Iris pigment epithelial cell (primary cell): ENCODE measurements at regions not wholly inside any gene's neighbourhood (a gene's known extent, or its start where the extent isn't known, plus 50 kb on each side); places are given as distances from the start of the nearest gene placed in this dataset.
A peak's percentile ranks its signal among the peaks of the same experiment; 100 is the strongest.

ENCODE experiments used
- DNase-seq: peaks from one replicate; pipeline ENCODE4 v3.0.0-alpha.2; 2011; ENCODE audit warnings: low read depth

DNA sequence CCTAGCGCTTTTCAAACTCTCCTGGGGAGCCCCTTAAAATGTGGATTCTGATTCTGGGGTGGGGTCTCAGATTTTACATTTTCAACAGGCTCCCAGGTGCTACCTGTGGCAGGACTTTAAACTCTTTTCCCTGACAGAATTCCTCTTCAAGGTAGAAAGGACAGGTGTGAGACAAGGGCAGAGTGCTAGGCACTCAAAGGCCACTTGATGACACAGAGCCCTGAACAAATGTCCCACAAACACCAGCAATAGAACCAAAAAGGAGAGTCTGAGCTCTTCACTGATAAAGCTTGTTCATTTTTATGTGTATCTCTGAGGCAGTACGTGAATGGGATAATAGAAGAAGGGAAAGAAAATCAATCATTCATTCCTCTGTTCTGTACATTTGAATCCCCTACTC lies 77.7 kb upstream of the PELI1 start:
- DNase-seq = no peak

DNA sequence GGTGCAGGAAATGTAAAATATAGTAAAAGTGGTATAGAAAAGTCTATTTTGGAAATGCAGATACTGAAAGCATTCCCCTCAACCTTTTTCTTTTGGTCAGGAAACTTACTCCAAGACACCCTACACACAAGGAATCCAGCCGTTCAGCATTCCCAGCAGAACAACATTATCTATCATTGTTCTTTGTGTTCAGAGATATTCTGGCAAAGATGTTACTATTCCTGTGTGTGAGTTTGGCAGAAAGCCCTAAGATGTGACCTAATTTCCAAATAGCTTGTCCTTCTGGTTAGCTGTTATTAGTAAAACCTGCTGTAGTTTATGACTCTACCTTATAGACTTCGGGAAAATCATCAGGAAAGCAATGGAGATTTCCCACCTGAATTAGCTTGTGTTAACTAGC lies 78.1 kb upstream of the PELI1 start:
- peak; percentile 70 for DNase-seq

DNA sequence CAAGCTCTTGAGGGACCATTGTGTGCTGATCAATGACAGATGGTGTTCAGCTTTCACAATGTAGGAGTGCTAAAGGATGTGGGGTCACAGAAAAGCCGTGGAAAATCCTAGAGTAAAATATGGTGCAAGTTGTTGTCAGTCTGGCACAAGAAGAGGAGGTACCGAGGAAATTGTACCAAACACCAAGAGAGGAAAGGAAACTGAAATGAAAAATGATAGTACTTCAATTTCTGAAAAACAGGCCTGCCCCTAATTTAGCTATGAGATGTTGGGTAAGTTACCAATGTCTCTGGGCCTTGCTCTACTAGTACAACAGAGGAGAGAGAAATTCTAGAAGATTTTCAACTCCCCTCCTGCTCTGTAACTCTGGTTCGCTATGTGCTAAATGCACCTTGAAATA lies 78.8 kb upstream of the PELI1 start:
- no peak for DNase-seq

DNA sequence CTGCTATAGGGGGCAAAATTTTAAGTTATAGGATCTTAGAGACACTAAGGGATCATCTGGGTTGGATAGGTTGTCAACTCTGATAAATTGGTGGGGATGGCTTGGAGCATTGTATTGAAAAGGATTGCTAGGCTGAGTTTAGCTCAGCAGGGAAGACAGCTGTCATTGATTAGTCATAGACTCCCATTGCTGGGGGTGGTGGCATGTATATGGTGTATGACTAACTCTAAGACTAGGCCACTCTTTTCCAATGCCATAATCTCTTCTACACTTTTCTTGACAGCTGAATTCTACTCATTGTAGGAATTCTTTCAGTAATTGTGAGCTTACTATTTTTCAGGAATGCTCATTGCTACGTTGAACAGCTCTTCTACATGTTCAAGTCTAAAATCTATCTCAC lies 81.3 kb upstream of the PELI1 start:
- DNase-seq = no peak

DNA sequence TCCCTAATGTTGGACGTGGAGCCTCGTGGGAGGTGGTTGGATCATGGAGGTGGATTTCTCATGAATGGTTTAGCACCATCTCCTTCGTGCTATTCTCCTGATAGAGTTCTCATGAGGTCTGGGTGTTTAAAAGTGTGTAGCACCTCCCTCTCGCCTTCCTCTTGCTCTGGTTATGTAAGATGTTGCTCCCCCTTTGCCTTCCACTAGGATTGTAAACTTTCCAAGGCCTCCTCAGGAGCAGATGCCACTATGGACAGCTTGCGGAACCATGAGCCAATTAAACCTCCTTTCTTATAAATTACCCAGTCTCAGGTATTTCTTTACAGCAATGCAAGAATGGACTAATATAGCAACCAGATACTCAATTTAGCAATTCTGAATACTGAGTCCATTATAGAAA lies 82.4 kb upstream of the PELI1 start:
- DNase-seq = no peak

DNA sequence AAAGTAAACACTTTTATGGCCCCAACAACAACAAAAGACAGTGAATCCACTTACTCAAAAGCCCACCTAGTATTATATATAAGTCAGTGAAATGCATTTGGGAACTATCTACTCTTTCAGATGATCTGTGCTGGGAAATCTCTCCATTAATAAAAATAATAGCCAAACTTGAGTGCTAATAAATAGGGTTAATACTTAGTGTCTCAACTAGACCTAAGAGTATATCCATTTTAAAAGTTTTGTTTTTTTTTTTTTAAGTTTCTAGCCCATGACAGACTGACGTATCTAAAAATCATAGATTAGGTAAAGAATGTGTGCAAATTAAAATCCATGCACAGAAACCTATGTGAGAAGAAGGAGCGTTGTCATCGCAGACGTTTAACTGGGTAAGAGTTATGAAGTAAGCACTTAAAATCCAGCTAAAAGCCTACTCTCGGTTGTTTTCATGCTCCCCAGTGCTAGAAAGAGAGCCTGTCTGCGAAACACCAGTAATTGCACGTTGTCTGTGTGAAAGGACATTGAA lies 83.4 kb upstream of the PELI1 start:
- DNase-seq = no peak

DNA sequence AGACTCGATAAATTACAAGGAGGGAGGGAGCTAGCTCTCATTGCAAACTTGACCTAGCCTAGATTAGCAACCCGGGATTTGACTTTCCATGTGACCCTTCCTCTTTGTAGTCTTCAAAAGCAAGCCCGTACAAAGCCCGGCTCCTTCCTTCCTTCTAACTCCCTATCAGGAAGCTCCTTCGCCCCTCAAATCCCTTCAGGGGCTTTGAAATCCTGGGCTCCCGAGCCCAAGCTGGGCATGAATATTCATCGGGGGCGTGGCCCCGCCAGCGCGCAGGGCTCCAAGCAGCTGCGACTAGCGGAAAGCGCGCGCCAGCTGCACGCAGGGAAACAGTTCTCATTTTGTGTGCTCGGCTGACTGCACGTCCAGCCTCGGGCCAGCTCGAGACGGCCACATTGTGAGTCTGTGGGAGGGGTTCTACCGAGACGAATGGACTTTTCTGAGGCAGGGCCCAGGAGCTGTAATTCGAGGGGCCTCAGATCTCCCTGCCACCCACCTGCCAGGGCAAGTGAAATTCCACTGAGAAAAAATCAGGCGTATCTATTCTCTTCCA lies 84.0 kb upstream of the PELI1 start:
- DNase-seq = peak; percentile 69

DNA sequence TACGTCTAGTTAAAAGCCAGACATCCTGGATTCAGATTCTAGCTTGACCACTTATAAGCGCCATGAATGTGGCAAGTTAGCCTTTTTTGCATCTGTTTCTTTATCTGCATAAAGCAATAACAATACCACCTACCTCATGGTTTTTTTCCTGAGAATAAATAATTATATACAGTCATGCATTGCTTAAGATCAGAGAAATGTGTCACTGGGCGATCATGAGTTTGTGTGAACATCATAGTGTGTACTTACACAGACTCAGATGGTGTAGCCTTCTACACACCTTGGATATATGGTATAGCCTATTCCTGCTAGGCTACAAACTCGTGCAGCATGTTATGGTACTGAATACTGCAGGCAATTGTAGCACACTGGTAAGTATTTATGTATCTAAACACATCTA lies 84.7 kb upstream of the PELI1 start:
- no peak for DNase-seq

DNA sequence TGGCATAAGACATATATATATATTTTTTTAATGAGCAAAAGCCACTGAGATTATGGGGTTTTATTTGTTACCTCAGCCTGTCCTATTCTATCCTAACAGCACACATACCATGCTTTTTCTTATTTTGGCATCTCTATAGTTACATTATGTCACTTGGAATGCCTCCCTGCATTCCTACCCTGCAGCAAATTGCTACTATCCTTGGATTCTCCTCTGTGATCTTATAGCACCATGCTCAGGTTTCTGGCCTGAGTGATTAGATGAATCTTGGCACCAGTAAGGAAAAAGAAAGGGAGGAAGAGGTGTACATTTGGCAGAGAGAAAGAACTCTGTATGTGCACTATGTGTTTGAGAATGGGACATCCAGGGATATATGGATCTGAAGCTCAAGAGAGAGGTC lies 86.3 kb upstream of the PELI1 start:
- DNase-seq = no peak

DNA sequence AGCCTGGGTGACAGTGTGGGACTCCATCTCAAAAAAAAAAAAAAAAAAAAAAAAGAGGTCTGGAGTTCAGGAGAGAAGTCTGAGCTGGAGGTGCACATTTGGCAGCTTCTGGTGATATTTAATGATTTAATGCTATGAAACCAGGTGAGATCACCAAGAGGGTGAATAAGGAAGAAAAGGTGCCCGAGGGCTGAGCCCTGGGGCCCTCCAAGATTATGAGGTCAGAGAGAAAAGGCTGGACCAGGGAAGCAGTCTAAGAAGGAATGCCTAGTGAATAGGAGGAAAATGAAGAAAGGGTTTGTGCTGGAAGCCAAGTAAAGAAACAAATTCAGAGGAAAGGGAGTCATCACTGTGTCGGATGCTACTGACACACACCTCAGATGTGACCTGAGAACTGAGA lies 88.0 kb upstream of the PELI1 start:
- DNase-seq = no peak

DNA sequence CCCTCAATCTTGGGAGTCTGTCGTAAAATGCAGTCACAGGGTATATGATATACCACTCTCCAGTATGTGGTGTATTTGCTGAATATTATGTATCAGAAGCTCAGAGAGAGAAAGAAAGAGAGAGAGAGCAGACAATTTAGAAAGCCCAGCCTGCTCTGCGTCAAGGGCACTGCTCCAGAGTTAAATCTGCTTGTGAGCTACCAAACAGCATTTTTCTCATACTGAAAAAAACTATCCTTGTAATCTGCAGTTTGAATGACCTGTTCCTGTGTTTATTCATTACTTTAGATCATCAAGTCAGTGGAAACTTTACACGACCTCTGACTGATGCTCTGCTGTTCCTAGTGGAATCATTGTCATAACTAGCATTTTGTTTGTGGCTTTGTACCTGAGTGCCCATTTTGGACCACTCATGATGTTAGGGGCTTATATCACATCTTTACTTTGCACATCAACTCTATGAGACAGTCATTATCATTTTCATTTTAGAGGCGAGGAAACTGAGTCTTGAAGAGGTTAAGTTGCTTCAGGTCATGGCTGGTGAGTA lies 89.2 kb upstream of the PELI1 start:
- DNase-seq = no peak

DNA sequence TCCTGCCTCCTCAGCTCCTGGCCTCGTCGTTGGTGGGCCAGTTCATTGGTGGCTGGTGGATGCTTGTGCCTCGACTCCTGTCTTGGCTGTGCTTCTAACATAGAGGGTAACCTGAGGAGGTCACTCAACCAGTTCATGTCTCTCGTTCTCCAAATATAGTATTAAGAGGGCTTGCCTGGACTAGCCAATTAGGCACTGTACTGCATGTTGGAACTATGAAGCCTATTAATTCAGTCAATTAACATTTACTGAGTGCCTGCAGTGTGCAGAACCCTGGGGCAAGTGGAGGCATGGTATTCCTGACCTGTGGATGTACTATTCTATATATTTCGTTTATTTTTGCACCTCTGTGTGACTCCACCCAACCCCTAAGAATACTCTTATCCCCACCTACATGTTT lies 89.9 kb upstream of the PELI1 start:
- no peak for DNase-seq

DNA sequence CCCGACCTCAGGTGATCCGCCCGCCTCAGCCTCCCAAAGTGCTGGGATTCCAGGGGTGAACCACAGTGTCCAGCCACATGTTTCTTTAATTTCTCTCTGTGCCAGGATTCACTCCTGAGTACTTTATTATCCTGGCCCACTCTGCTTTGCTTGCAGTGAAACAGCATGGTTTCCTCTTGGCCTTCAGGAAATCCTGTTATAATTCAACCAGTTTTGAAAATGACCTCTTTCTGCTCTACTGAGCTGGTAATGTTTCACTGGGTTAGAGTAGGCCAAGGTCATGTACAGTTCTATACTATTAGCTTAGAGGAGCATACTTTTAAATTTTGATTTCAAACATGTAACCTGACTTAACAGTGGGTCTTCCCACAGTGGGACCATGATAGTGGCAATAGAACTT lies 90.6 kb upstream of the PELI1 start:
- no peak for DNase-seq

DNA sequence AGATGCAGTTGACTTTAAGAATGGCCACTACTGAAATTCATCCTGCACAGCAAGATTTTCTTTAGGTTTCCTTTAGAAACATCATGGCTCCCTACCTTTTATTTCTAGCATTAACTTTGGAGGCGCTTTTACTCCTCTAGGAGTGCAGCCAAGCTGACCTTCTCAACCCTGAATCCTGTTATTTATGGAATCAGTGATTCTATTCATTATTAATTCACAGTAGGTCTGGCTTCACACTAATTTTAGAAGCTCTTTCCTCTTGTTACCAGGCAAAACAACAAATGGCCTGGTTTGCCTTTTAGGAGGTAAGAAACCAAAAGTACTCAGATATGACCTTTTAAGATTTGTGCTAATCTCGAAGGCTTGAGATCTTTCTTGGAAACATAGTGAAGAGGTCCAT lies 93.0 kb upstream of the PELI1 start:
- DNase-seq = no peak

DNA sequence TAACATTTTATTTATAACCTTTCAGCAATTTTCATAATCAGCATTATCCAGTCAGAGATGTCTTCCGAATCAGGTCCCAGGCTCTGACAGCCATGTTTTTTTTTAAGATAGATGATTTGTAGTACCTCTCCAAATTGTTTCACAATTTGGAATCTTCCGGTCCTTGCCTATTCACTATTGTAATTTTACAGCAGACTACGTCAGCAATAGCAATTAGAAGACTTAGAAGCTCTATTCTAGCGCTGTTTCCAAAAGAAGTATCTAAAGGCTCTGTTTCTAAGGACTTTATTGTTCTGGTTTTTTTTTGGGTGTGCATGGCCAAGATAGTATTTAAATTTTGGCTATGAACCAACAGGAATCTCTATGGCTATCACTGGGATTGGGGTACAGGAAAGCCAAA lies 94.6 kb upstream of the PELI1 start:
- DNase-seq = no peak

DNA sequence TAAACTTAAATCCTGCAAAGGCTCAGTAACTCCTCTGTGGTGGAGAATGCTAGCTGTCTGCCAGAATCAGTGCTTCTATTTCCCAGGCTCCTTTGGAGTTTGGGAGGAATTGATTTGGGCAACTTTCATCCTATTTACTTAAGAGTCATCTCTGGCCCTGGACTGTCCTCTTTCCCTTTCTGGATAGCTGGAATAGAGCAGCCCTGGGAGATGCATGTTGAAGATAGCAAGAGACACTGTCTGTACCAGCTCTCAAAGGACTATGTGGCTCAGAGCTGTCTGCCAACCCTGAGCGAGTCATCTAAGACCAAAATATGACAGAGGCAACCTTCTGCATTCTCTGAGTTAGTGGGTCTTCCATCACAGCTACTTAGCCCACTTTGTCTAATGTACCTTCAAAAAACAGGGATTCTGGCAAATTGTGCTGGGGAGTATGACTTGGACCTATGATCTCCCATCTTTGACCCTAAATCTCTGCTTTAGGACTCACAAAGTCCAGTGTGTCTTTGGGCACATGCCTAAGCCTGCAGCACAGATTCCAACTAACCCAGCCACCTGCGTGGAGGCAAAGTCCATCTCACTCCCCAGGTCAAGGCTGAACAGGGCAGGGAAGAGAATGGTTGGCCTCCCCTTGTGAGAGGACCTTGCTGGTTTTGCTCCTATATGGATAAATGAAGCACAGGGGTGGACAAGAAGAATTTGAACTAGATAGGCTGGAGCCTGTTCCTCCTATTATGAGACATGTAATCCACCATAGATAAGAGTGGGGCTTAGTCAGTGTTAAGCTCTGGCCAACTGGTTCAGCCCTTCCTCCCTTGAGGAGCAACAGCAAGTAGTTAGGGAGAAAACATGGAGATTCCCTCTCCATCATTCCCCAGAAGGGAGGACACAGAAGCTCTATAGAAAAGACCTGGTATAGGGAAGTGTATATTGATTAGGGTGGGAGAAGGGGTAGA lies 99.1 kb upstream of the PELI1 start:
- DNase-seq = no peak

DNA sequence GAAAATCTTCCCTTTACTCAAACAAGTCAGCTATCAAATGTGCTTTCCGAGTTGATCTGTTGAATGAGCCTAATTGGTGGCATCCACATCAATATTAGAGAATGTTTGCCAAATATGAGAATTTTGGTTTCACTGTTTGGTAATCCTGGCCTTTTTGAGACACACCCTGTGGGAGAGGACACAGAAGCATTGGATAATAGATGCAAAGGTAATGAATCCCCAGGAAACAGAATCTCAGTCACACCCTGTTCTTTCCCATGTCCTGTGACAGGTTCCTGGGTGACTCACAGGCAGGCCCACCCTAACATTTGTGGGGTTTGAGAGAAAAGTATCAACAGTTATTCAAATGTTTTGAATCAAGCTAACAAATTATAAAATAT lies 99.8 kb upstream of the PELI1 start:
- DNase-seq = no peak

DNA sequence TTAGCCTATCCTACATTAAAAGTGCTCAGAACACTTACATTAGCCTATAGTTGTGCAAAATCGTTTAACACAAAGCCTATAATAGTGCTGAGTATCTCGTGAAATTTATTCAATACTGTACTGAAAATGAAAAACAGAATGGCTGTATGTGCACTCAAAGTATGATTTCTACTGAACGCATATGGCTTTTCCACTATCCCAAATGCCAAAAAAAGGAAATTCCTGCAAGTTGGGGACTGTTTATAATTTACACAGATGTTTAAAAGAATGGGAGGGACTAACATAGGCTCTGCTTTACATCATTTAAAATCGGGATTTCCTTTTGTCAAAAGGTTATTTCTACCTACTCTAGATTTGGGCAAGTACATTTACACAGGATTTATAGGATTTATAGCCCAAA lies 101.4 kb upstream of the PELI1 start:
- no peak for DNase-seq

DNA sequence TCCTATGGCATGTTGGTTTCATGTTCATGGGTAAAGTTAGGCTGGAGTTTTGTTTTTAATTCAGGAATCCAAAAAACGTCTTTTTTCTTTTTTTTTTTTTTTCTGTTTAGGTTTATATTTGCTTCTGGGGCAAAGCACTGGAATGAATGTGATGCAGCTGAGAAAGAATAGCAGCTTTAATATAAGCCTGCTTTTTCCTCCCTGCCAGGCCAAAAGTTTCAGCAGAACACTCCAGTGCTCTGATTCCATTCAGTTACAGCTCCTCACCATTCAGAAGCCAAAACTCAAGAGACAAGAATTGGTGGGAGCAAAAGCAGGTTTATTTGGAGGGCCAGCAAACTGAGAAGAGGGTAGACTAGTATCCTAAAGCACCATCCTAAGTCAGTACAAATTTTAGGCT lies 102.7 kb upstream of the PELI1 start:
- DNase-seq = no peak

DNA sequence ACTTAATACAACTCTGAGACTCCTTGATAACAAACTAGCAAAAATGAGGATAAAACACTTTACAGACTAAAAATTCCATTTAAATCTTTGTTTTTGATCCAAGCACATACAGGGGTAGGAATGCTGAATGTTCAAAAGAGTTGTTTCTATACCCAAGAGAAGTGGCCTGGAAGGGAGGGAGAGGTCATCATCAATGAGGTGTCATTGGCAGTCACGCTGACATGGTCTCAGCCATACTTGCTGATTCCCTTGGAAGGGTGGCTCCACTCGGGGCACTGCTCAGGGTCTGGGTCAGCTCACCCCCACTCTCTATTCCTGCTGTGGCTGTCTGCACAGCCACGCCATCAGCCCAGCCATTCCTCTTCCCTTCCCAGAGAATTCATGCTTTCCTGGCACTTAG lies 105.2 kb upstream of the PELI1 start:
- DNase-seq = no peak

DNA sequence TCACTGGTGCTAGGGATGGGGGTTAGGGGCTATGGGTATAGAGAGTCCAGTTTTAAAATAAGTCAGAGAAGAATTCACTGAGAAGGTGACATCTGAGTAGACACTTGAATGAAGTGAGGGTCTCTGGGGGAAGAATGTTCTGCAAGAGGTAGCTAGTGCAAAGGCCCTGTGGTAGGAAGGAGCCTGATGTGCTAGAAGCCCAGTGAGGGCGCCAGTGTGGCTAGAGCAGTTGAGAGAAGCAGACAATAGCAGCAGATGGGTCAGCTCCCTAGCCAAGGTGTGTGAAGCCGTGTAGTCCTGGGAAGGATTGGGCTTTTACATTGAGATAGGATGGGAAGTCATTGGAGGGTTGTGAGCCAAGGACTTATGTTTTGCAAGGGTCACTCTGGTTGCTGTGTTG lies 105.8 kb upstream of the PELI1 start:
- DNase-seq = no peak

DNA sequence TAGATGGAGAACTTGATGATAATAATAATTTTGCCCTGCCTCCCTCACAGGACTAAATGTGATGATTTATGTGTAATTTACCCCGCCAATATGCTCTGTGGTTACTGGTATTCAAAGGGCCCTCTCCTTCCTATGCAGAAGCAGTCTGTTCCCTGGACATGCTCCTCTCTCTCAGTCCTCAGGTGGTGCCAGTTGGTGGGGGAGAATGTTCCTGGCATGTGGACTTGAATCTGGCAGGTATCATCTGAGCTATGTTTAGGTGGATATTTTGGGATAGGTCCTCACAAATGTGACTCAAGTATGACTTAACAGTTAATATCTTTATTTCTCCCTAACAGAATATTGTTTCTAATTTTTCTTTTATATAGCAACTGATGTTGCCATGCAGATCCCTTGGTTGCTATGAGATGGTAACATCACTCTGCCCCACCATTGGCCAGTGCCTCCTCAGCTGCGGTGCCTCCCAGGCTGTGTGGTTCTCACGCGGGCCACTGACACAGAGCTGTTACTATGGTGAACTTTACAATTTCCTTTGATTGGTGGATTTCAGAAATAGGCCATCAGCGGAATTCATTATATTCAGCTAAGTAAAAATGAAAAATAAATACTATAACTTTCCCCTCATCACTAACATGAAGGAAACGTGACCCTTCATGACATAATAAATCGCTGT lies 106.7 kb upstream of the PELI1 start:
- no peak for DNase-seq
